ENCODE measurements at regions not wholly inside any gene's neighbourhood (a gene's known extent, or its start where the extent isn't known, plus 50 kb on each side); places are given as distances from the start of the nearest gene placed in this dataset.

- TF ChIP-seq CEBPB (IDR thresholded peaks at IDR 0.05; ENCODE audit: low read depth): no peak
- no peak for TF ChIP-seq REST (IDR thresholded peaks at IDR 0.05; ENCODE audit: low read depth)
- no peak for TF ChIP-seq SRF (IDR thresholded peaks at IDR 0.05; ENCODE audit: low read depth)
- TF ChIP-seq POLR2AphosphoS5 (IDR thresholded peaks at IDR 0.05; ENCODE audit: low read depth, low read length): no peak
- no peak for TF ChIP-seq ZFX (IDR thresholded peaks at IDR 0.05)
Measured at GRCh38 chr6:99195986-99196655, 153.4 kb downstream of the FAXC start (continued).

- Histone ChIP-seq H3K4me3 (replicated peaks in 1 of 2; ENCODE audit: low read depth in 1 of 2, low read length in 2 of 2) (no peak overlapping the region), H3K9me3 (ENCODE audit: control insufficient read depth in 1 of 2, insufficient read depth in 1 of 2, low read depth in 1 of 2, low read length in 2 of 2) (no peaks in the 10 kb centered on the region), H3K9me2 (ENCODE audit: insufficient read depth) (no peaks in the 10 kb centered on the region), H3K79me2 (ENCODE audit: insufficient read depth, low read length) (no peaks in the 10 kb centered on the region), H2AFZ (ENCODE audit: low read depth, low read length, poor library complexity, severe bottlenecking) (no peak overlapping the region), H3K27me3 (ENCODE audit: insufficient read depth, low read length) (no peaks in the 10 kb centered on the region), H4K20me1 (ENCODE audit: insufficient read depth) (no peaks in the 10 kb centered on the region), H3K36me3 (ENCODE audit: control insufficient read depth in 1 of 2, insufficient read depth in 2 of 2, low read length in 2 of 2) (no peaks in the 10 kb centered on the region), H3K4me2 (ENCODE audit: low read length) (no peak overlapping the region), H3K9ac (ENCODE audit: low read length) (no peak overlapping the region), H3K4me1 (ENCODE audit: control insufficient read depth in 1 of 2, insufficient read depth in 2 of 2, low read length in 2 of 2) (no peaks in the 10 kb centered on the region), H3K27ac (ENCODE audit: low read depth, low read length) (no peak overlapping the region)
- ATAC-seq (no peak), DNase-seq (ENCODE audit: low read depth, low spot score) (no peak)
- POLR2A ChIA-PET: no interaction called here
- BruUV-seq (replicated peaks): no TSS peak
- RAD21 ChIA-PET (ENCODE audit: low non-redundant PET in 1 of 2, low total read pairs in 2 of 2, uncharacterized antibody in 2 of 2, unreplicated experiment in 2 of 2): no interaction called here
- intact Hi-C loops (cut with micrococcal nuclease): no loop called here
- no peak for TF ChIP-seq SP1 (IDR thresholded peaks at IDR 0.05; ENCODE audit: low read depth)
- no peak for TF ChIP-seq POLR2AphosphoS5 (IDR thresholded peaks at IDR 0.05; ENCODE audit: low read depth, low read length)
- no peak for TF ChIP-seq ZBTB33 (IDR thresholded peaks at IDR 0.05; ENCODE audit: extremely low read depth, insufficient replicate concordance, low read length)
- TF ChIP-seq EZH2 (IDR thresholded peaks at IDR 0.05): no peak
- no peak for TF ChIP-seq ATF3 (IDR thresholded peaks at IDR 0.05)
- no peak for TF ChIP-seq SIN3A (IDR thresholded peaks at IDR 0.05; ENCODE audit: low read depth)
- CTCF ChIA-PET: no interaction called here
Measured at GRCh38 chr6:99192561-99192960, 156.9 kb downstream of the FAXC start.

Measured in HCT116 (cell line).